GM23338 (cell line): ENCODE measurements at regions not wholly inside any gene's neighbourhood (a gene's known extent, or its start where the extent isn't known, plus 50 kb on each side); places are given as distances from the start of the nearest gene placed in this dataset.

Experiments
- ATAC-seq: fragments of 200-7000 bp; cut with Tn5 transposase; 3 replicates; pipeline ENCODE4 v1.9.1; 2020
- DNase-seq: peaks from one replicate; pipeline ENCODE4 v3.0.0-alpha.2; 2015; ENCODE audit warnings: low spot score
- H2AFZ ChIP-seq: fragments of 200-600 bp; sonication (generic); 2 replicates; pipeline ENCODE4 v1.8.0; 2016; ENCODE audit warnings: antibody characterized with exemption, mild to moderate bottlenecking, moderate library complexity
- H3F3A ChIP-seq: fragments of 200-600 bp; sonication (generic); replicated peaks from 2 replicates; pipeline ENCODE4 v1.8.0; 2017; ENCODE audit warnings: antibody characterized with exemption, mixed run types, low read depth
- H3K27ac ChIP-seq: fragments of 200-600 bp; sonication (generic); 2 replicates; pipeline ENCODE4 v1.6.1; 2016; ENCODE audit warnings: low read depth
- H3K27me3 ChIP-seq: fragments of 200-600 bp; sonication (generic); 2 replicates; pipeline ENCODE4 v1.8.0; 2016; ENCODE audit warnings: mild to moderate bottlenecking, mixed run types, moderate library complexity; ENCODE audit not compliant: insufficient read depth
- H3K36me3 ChIP-seq: fragments of 200-600 bp; sonication (generic); 2 replicates; pipeline ENCODE4 v1.8.0; 2016; ENCODE audit warnings: mild to moderate bottlenecking; ENCODE audit not compliant: insufficient read depth
- H3K4me1 ChIP-seq: fragments of 200-600 bp; sonication (generic); 2 replicates; pipeline ENCODE4 v1.8.0; 2016; ENCODE audit warnings: mild to moderate bottlenecking, moderate library complexity; ENCODE audit not compliant: insufficient read depth
- H3K4me2 ChIP-seq: fragments of 200-600 bp; sonication (generic); 2 replicates; pipeline ENCODE4 v1.7.1; 2017; ENCODE audit warnings: mixed run types
- H3K4me3 ChIP-seq: fragments of 200-600 bp; sonication (generic); 2 replicates; pipeline ENCODE4 v1.6.1; 2016; ENCODE audit warnings: mixed run types
- H3K79me2 ChIP-seq: fragments of 200-600 bp; sonication (generic); replicated peaks from 2 replicates; pipeline ENCODE4 v1.8.0; 2017; ENCODE audit warnings: mild to moderate bottlenecking; ENCODE audit not compliant: insufficient read depth
- H3K9me2 ChIP-seq: fragments of 200-600 bp; sonication (generic); 2 replicates; pipeline ENCODE4 v1.8.0; 2017; ENCODE audit not compliant: insufficient read depth
- H4K20me1 ChIP-seq: fragments of 200-600 bp; sonication (generic); replicated peaks from 2 replicates; pipeline ENCODE4 v1.8.0; 2017; ENCODE audit warnings: mild to moderate bottlenecking; ENCODE audit not compliant: insufficient read depth
- H3K27ac Mint-ChIP-seq: 2 replicates; pipeline ENCODE4 v1.8.0; 2020; ENCODE audit warnings: inconsistent platforms, mild to moderate bottlenecking, moderate library complexity, mixed read lengths
- H3K27me3 Mint-ChIP-seq: 3 replicates; pipeline ENCODE4 v1.8.0; 2022; ENCODE audit warnings: low read depth, mild to moderate bottlenecking, moderate library complexity, mixed read lengths, inconsistent platforms; ENCODE audit not compliant: insufficient read depth, poor library complexity
- H3K36me3 Mint-ChIP-seq: 3 replicates; pipeline ENCODE4 v1.8.0; 2021; ENCODE audit warnings: low read depth, mild to moderate bottlenecking, inconsistent platforms, moderate library complexity, mixed read lengths
- H3K4me1 Mint-ChIP-seq: 3 replicates; pipeline ENCODE4 v1.8.0; 2020; ENCODE audit warnings: mild to moderate bottlenecking, inconsistent platforms, mixed read lengths
- H3K4me3 Mint-ChIP-seq: 3 replicates; pipeline ENCODE4 v1.8.0; 2021; ENCODE audit warnings: moderate library complexity, mild to moderate bottlenecking, inconsistent platforms, mixed read lengths
- H3K9me3 Mint-ChIP-seq: 3 replicates; pipeline ENCODE4 v1.8.0; 2020; ENCODE audit warnings: moderate library complexity, mild to moderate bottlenecking, inconsistent platforms, mixed read lengths
- CREB1 ChIP-seq: fragments of 250-450 bp; sonication (Bioruptor Pico); IDR thresholded peaks from 2 replicates; pipeline ENCODE4 v1.5.0; 2020; ENCODE audit warnings: low read depth, mild to moderate bottlenecking, moderate library complexity
- EZH2 ChIP-seq: fragments of 200-600 bp; sonication (generic); IDR thresholded peaks from one replicate; pipeline ENCODE4 v1.8.0; 2017; ENCODE audit warnings: antibody characterized with exemption, mild to moderate bottlenecking, low read depth; ENCODE audit not compliant: unreplicated experiment
- EZH2phosphoT487 ChIP-seq: fragments of 200-600 bp; sonication (generic); IDR thresholded peaks from one replicate; pipeline ENCODE4 v1.8.1; 2018; ENCODE audit warnings: antibody characterized with exemption; ENCODE audit not compliant: unreplicated experiment
- JUNB ChIP-seq: IDR thresholded peaks from one replicate; pipeline ENCODE4 v1.6.1; 2016; ENCODE audit warnings: antibody characterized with exemption; ENCODE audit not compliant: unreplicated experiment
- POLR2AphosphoS5 ChIP-seq: IDR thresholded peaks from 2 replicates; pipeline ENCODE4 v1.6.1; 2016; ENCODE audit warnings: antibody characterized with exemption, low read depth
- STAT1 ChIP-seq: IDR thresholded peaks from one replicate; pipeline ENCODE4 v1.6.1; 2016; ENCODE audit warnings: antibody characterized with exemption; ENCODE audit not compliant: unreplicated experiment
- ZNF114 ChIP-seq: fragments of 250-450 bp; sonication (Bioruptor Pico); IDR thresholded peaks from 2 replicates; pipeline ENCODE4 v1.5.0; 2020; ENCODE audit warnings: mild to moderate bottlenecking, moderate library complexity
- ZNF331 ChIP-seq: fragments of 250-450 bp; sonication (Bioruptor Pico); IDR thresholded peaks from 2 replicates; pipeline ENCODE4 v1.5.0; 2020; ENCODE audit warnings: low read depth, mild to moderate bottlenecking, moderate library complexity
- TF ChIP-seq, protein P1 (sequence below): IDR thresholded peaks from one replicate; pipeline ENCODE4 v1.6.1; 2018; ENCODE audit warnings: antibody characterized with exemption; ENCODE audit not compliant: unreplicated experiment
- TF ChIP-seq, protein P2 (sequence below): fragments of 250-450 bp; sonication (Bioruptor Pico); IDR thresholded peaks from 2 replicates; pipeline ENCODE4 v1.5.0; 2020; ENCODE audit warnings: mild to moderate bottlenecking, moderate library complexity
- TF ChIP-seq, protein P3 (sequence below), 2 experiments: fragments of 200-600 bp in 1 of 2; sonication (generic) in 1 of 2; conservative IDR thresholded peaks; 2 replicates each; pipeline versions ENCODE4 v1.5.1 to v1.6.1; 2016 to 2017; ENCODE audit warnings: antibody characterized with exemption in 2 of 2, low read depth in 2 of 2, mild to moderate bottlenecking in 2 of 2, moderate library complexity in 1 of 2
- TF ChIP-seq, protein P4 (sequence below): IDR thresholded peaks from 2 replicates; pipeline ENCODE4 v1.6.1; 2016; ENCODE audit warnings: antibody characterized with exemption

DNA sequence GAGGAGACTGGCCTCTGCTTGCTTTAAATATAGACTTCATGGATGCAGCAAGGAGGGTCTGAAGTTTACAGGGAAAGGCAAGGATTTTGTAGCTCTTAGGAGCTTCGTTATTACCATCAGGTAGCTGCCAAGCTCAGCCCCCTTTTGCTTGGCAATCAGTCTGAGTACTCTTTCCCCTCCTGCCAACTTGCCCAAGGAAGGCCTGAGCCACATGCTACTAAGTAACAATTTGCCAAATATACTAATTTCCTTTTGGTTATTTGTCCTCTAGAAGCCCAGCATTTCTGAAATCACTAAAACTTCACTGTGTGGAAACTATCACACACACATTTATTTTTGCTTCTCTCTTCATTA is 85.5 kb upstream of the ITPRID2 start:
- Mint-ChIP-seq H3K27me3 (peaks cover 1% of the 10 kb centered on the region), H3K4me1 (peaks cover 17% of the 10 kb centered on the region), H3K36me3 (no peaks in the 10 kb centered on the region), H3K4me3 (no peak overlapping the region), H3K9me3 (no peaks in the 10 kb centered on the region; the same call in 2 of the 3 replicates), H3K27ac (no peak overlapping the region)
- no peak for TF ChIP-seq EZH2phosphoT487
- TF ChIP-seq, protein P1, sequence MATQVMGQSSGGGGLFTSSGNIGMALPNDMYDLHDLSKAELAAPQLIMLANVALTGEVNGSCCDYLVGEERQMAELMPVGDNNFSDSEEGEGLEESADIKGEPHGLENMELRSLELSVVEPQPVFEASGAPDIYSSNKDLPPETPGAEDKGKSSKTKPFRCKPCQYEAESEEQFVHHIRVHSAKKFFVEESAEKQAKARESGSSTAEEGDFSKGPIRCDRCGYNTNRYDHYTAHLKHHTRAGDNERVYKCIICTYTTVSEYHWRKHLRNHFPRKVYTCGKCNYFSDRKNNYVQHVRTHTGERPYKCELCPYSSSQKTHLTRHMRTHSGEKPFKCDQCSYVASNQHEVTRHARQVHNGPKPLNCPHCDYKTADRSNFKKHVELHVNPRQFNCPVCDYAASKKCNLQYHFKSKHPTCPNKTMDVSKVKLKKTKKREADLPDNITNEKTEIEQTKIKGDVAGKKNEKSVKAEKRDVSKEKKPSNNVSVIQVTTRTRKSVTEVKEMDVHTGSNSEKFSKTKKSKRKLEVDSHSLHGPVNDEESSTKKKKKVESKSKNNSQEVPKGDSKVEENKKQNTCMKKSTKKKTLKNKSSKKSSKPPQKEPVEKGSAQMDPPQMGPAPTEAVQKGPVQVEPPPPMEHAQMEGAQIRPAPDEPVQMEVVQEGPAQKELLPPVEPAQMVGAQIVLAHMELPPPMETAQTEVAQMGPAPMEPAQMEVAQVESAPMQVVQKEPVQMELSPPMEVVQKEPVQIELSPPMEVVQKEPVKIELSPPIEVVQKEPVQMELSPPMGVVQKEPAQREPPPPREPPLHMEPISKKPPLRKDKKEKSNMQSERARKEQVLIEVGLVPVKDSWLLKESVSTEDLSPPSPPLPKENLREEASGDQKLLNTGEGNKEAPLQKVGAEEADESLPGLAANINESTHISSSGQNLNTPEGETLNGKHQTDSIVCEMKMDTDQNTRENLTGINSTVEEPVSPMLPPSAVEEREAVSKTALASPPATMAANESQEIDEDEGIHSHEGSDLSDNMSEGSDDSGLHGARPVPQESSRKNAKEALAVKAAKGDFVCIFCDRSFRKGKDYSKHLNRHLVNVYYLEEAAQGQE: no peak
- TF ChIP-seq ZNF331 (CRISPR knock-in tag): no peak
- no peak for TF ChIP-seq POLR2AphosphoS5
- no peak for TF ChIP-seq EZH2
- TF ChIP-seq, protein P2, sequence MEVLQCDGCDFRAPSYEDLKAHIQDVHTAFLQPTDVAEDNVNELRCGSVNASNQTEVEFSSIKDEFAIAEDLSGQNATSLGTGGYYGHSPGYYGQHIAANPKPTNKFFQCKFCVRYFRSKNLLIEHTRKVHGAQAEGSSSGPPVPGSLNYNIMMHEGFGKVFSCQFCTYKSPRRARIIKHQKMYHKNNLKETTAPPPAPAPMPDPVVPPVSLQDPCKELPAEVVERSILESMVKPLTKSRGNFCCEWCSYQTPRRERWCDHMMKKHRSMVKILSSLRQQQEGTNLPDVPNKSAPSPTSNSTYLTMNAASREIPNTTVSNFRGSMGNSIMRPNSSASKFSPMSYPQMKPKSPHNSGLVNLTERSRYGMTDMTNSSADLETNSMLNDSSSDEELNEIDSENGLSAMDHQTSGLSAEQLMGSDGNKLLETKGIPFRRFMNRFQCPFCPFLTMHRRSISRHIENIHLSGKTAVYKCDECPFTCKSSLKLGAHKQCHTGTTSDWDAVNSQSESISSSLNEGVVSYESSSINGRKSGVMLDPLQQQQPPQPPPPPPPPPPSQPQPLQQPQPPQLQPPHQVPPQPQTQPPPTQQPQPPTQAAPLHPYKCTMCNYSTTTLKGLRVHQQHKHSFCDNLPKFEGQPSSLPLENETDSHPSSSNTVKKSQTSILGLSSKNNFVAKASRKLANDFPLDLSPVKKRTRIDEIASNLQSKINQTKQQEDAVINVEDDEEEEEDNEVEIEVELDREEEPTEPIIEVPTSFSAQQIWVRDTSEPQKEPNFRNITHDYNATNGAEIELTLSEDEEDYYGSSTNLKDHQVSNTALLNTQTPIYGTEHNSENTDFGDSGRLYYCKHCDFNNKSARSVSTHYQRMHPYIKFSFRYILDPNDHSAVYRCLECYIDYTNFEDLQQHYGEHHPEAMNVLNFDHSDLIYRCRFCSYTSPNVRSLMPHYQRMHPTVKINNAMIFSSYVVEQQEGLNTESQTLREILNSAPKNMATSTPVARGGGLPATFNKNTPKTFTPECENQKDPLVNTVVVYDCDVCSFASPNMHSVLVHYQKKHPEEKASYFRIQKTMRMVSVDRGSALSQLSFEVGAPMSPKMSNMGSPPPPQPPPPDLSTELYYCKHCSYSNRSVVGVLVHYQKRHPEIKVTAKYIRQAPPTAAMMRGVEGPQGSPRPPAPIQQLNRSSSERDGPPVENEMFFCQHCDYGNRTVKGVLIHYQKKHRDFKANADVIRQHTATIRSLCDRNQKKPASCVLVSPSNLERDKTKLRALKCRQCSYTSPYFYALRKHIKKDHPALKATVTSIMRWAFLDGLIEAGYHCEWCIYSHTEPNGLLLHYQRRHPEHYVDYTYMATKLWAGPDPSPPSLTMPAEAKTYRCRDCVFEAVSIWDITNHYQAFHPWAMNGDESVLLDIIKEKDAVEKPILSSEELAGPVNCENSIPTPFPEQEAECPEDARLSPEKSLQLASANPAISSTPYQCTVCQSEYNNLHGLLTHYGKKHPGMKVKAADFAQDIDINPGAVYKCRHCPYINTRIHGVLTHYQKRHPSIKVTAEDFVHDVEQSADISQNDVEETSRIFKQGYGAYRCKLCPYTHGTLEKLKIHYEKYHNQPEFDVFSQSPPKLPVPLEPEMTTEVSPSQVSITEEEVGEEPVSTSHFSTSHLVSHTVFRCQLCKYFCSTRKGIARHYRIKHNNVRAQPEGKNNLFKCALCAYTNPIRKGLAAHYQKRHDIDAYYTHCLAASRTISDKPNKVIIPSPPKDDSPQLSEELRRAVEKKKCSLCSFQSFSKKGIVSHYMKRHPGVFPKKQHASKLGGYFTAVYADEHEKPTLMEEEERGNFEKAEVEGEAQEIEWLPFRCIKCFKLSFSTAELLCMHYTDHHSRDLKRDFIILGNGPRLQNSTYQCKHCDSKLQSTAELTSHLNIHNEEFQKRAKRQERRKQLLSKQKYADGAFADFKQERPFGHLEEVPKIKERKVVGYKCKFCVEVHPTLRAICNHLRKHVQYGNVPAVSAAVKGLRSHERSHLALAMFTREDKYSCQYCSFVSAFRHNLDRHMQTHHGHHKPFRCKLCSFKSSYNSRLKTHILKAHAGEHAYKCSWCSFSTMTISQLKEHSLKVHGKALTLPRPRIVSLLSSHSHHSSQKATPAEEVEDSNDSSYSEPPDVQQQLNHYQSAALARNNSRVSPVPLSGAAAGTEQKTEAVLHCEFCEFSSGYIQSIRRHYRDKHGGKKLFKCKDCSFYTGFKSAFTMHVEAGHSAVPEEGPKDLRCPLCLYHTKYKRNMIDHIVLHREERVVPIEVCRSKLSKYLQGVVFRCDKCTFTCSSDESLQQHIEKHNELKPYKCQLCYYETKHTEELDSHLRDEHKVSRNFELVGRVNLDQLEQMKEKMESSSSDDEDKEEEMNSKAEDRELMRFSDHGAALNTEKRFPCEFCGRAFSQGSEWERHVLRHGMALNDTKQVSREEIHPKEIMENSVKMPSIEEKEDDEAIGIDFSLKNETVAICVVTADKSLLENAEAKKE (CRISPR knock-in tag): no peak
- TF ChIP-seq, protein P3, sequence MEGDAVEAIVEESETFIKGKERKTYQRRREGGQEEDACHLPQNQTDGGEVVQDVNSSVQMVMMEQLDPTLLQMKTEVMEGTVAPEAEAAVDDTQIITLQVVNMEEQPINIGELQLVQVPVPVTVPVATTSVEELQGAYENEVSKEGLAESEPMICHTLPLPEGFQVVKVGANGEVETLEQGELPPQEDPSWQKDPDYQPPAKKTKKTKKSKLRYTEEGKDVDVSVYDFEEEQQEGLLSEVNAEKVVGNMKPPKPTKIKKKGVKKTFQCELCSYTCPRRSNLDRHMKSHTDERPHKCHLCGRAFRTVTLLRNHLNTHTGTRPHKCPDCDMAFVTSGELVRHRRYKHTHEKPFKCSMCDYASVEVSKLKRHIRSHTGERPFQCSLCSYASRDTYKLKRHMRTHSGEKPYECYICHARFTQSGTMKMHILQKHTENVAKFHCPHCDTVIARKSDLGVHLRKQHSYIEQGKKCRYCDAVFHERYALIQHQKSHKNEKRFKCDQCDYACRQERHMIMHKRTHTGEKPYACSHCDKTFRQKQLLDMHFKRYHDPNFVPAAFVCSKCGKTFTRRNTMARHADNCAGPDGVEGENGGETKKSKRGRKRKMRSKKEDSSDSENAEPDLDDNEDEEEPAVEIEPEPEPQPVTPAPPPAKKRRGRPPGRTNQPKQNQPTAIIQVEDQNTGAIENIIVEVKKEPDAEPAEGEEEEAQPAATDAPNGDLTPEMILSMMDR (conservative IDR thresholded peaks at IDR 0.05; ENCODE audit: low read depth in 2 of 2): no peak
- no peak for TF ChIP-seq ZNF114
- TF ChIP-seq, protein P4, sequence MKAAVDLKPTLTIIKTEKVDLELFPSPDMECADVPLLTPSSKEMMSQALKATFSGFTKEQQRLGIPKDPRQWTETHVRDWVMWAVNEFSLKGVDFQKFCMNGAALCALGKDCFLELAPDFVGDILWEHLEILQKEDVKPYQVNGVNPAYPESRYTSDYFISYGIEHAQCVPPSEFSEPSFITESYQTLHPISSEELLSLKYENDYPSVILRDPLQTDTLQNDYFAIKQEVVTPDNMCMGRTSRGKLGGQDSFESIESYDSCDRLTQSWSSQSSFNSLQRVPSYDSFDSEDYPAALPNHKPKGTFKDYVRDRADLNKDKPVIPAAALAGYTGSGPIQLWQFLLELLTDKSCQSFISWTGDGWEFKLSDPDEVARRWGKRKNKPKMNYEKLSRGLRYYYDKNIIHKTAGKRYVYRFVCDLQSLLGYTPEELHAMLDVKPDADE: no peak
- no peak for TF ChIP-seq STAT1
- TF ChIP-seq CREB1: no peak
- TF ChIP-seq JUNB: no peak
- Histone ChIP-seq H3K4me1 (peaks cover 10% of the 10 kb centered on the region; the same call in 1 of the 2 replicates), H3K79me2 (no peaks in the 10 kb centered on the region), H3K4me2 (no peak overlapping the region), H3K27me3 (no peaks in the 10 kb centered on the region), H4K20me1 (no peaks in the 10 kb centered on the region), H3K4me3 (no peak overlapping the region), H3K9me2 (peaks cover 6% of the 10 kb centered on the region), H3K27ac (no peak overlapping the region), H2AFZ (peak overlapping the region; percentile 63; the same call in 1 of the 2 replicates), H3K36me3 (no peaks in the 10 kb centered on the region), H3F3A (no peaks in the 10 kb centered on the region)
- ATAC-seq: no peak
- no peak for DNase-seq
